IMR-90 (cell line): ENCODE measurements at regions not wholly inside any gene's neighbourhood (a gene's known extent, or its start where the extent isn't known, plus 50 kb on each side); places are given as distances from the start of the nearest gene placed in this dataset.

Experiments used
- ATAC-seq: fragments of 200-7000 bp; cut with Tn5 transposase; 2 replicates; pipeline ENCODE4 v1.9.1; 2020; ENCODE audit warnings: low read depth, mild to moderate bottlenecking, moderate library complexity
- BruUV-seq: library from RNA; stranded (reverse); fragments of 400-500 nt; replicated peaks from 2 replicates; lab custom pipeline; 2021; lab: Mats Ljungman, UMichigan
- CTCF ChIA-PET: fragments of 300-600 bp; formaldehyde crosslinking; extraction: SDS; loops from one replicate; lab custom pipeline; 2021; ENCODE audit warnings: antibody characterized with exemption; lab: Yijun Ruan, JAX
- POLR2A ChIA-PET: fragments of 300-600 bp; sonication (Branson Sonifier 250); formaldehyde crosslinking; loops from one replicate; lab custom pipeline; 2022; ENCODE audit warnings: antibody characterized with exemption; ENCODE audit not compliant: unreplicated experiment; lab: Charles Lee
- DNase-seq: peaks from one replicate; pipeline ENCODE4 v3.0.0; 2013
- H2AFZ ChIP-seq: replicated peaks from 2 replicates; pipeline ENCODE3; 2013; ENCODE audit warnings: low read length, mild to moderate bottlenecking; ENCODE audit not compliant: poor library complexity
- H2AK5ac ChIP-seq: 2 replicates; pipeline ENCODE4 v1.6.1; 2013; ENCODE audit warnings: low read depth, low read length, inconsistent platforms
- H2AK9ac ChIP-seq: replicated peaks from 2 replicates; pipeline ENCODE3; 2013; ENCODE audit warnings: mild to moderate bottlenecking, low read depth, low read length, moderate library complexity; ENCODE audit not compliant: poor library complexity
- H2BK120ac ChIP-seq: 2 replicates; pipeline ENCODE4 v1.6.1; 2013; ENCODE audit warnings: low read depth, low read length, inconsistent platforms
- H2BK15ac ChIP-seq: 3 replicates; pipeline ENCODE4 v1.6.1; 2013; ENCODE audit warnings: low read depth, low read length, inconsistent platforms
- H2BK20ac ChIP-seq: 2 replicates; pipeline ENCODE4 v1.6.1; 2013; ENCODE audit warnings: low read depth, mild to moderate bottlenecking, inconsistent platforms, low read length, moderate library complexity
- H2BK5ac ChIP-seq: 2 replicates; pipeline ENCODE4 v1.6.1; 2013; ENCODE audit warnings: mild to moderate bottlenecking, low read depth, low read length, inconsistent platforms; ENCODE audit not compliant: poor library complexity, severe bottlenecking
- H3K14ac ChIP-seq: replicated peaks from 2 replicates; pipeline ENCODE4 v1.6.1; 2013; ENCODE audit warnings: low read depth, low read length, inconsistent platforms
- H3K18ac ChIP-seq: 2 replicates; pipeline ENCODE4 v1.6.1; 2013; ENCODE audit warnings: low read depth, low read length, control low read depth
- H3K23ac ChIP-seq: 2 replicates; pipeline ENCODE4 v1.6.1; 2013; ENCODE audit warnings: low read depth, low read length, inconsistent platforms
- H3K27ac ChIP-seq: 2 replicates; pipeline ENCODE4 v1.5.1; 2013; ENCODE audit warnings: mild to moderate bottlenecking, control low read depth, low read length; ENCODE audit not compliant: insufficient read depth
- H3K27me3 ChIP-seq: 2 replicates; pipeline ENCODE4 v1.6.1; 2013; ENCODE audit warnings: low read length; ENCODE audit not compliant: control insufficient read depth, insufficient read depth
- H3K36me3 ChIP-seq: 2 replicates; pipeline ENCODE4 v1.6.1; 2013; ENCODE audit warnings: low read length, mixed read lengths; ENCODE audit not compliant: control insufficient read depth, insufficient read depth
- H3K4ac ChIP-seq: 2 replicates; pipeline ENCODE4 v1.6.1; 2013; ENCODE audit warnings: low read depth, low read length, inconsistent platforms
- H3K4me1 ChIP-seq: 2 replicates; pipeline ENCODE4 v1.6.1; 2013; ENCODE audit warnings: low read length, mixed read lengths; ENCODE audit not compliant: control insufficient read depth, insufficient read depth
- H3K4me2 ChIP-seq: 2 replicates; pipeline ENCODE4 v1.6.1; 2013; ENCODE audit warnings: low read depth, mild to moderate bottlenecking, control low read depth, low read length, moderate library complexity
- H3K4me3 ChIP-seq: 2 replicates; pipeline ENCODE4 v1.5.1; 2013; ENCODE audit warnings: low read depth, mild to moderate bottlenecking, control low read depth, low read length, moderate library complexity; ENCODE audit not compliant: insufficient read depth
- H3K56ac ChIP-seq: 2 replicates; pipeline ENCODE4 v1.6.1; 2013; ENCODE audit warnings: low read length, inconsistent platforms; ENCODE audit not compliant: insufficient read depth; ENCODE audit errors: extremely low read depth
- H3K79me1 ChIP-seq, 2 experiments: 2 replicates each; pipeline ENCODE4 v1.6.1; 2013; ENCODE audit warnings: low read length in 2 of 2, inconsistent platforms in 1 of 2, low read depth in 1 of 2
- H3K9ac ChIP-seq: 2 replicates; pipeline ENCODE4 v1.6.1; 2013; ENCODE audit warnings: low read depth, low read length, control low read depth
- H3K9me1 ChIP-seq: 2 replicates; pipeline ENCODE4 v1.6.1; 2013; ENCODE audit warnings: low read length, inconsistent platforms; ENCODE audit not compliant: insufficient read depth
- H3K9me3 ChIP-seq: 2 replicates; pipeline ENCODE4 v1.6.1; 2013; ENCODE audit warnings: low read length; ENCODE audit not compliant: control insufficient read depth, insufficient read depth
- H4K20me1 ChIP-seq: 2 replicates; pipeline ENCODE4 v1.6.1; 2013; ENCODE audit warnings: low read length, inconsistent platforms; ENCODE audit not compliant: insufficient read depth
- H4K5ac ChIP-seq: 2 replicates; pipeline ENCODE4 v1.6.1; 2013; ENCODE audit warnings: mild to moderate bottlenecking, low read depth, low read length, control low read depth
- H4K8ac ChIP-seq, 2 experiments: 2 replicates each; pipeline ENCODE4 v1.6.1; 2013; ENCODE audit warnings: low read depth in 2 of 2, low read length in 2 of 2, control low read depth in 1 of 2, inconsistent platforms in 1 of 2
- H4K91ac ChIP-seq: 2 replicates; pipeline ENCODE4 v1.6.1; 2013; ENCODE audit warnings: low read depth, low read length, inconsistent platforms; ENCODE audit not compliant: insufficient read depth
- CHD1 ChIP-seq: IDR thresholded peaks from 2 replicates; pipeline ENCODE4 v1.6.1; 2012; ENCODE audit warnings: low read depth, low read length, improper control_type of control experiment
- MAFK ChIP-seq: IDR thresholded peaks from 2 replicates; pipeline ENCODE4 v1.6.1; 2012; ENCODE audit warnings: low read depth, low read length, improper control_type of control experiment
- MAZ ChIP-seq: IDR thresholded peaks from 2 replicates; pipeline ENCODE4 v1.6.1; 2012; ENCODE audit warnings: low read depth, mild to moderate bottlenecking, low read length, improper control_type of control experiment, moderate library complexity, borderline replicate concordance
- NFE2L2 ChIP-seq: fragments of 150-350 bp; IDR thresholded peaks from 2 replicates; pipeline ENCODE4 v1.6.1; 2016; ENCODE audit warnings: low read depth, mild to moderate bottlenecking, low read length
- SMC3 ChIP-seq: fragments of 150-350 bp; IDR thresholded peaks from 2 replicates; pipeline ENCODE4 v1.6.1; 2016; ENCODE audit warnings: low read depth, mild to moderate bottlenecking, antibody characterized with exemption, low read length, moderate library complexity
- whole genome bisulfite sequencing, 2 experiments: methylation state at CpG; one replicate each; pipeline versions ENCODE4 v1.1.5 to v1.1.7; 2013; ENCODE audit warnings: missing lambda C conversion rate in 2 of 2; ENCODE audit not compliant: insufficient read length in 1 of 2; ENCODE audit errors: extremely low coverage in 2 of 2; 5-methylcytosine and 5-hydroxymethylcytosine counted together
- dilution Hi-C: fragments of 300-500 bp; cut with HindIII; formaldehyde crosslinking; loops from one replicate; pipeline ENCODE4 v1.14.3; 2018; ENCODE audit warnings: low sequenced_read_pairs; ENCODE audit not compliant: unreplicated experiment
- in situ Hi-C: fragments of 300-500 bp; cut with MboI; formaldehyde crosslinking; loops from 3 replicates; pipeline ENCODE4 v1.14.3; 2019; ENCODE audit warnings: low sequenced_read_pairs, inconsistent platforms, mixed read lengths
- intact Hi-C: fragments of 100-400 bp; cut with micrococcal nuclease; formaldehyde crosslinking; loops from 2 replicates; pipeline ENCODE4 v1.10.0; 2022
- TF ChIP-seq, protein P1 (sequence below): fragments of 150-350 bp; IDR thresholded peaks from 2 replicates; pipeline ENCODE4 v1.6.1; 2016; ENCODE audit warnings: low read depth, mild to moderate bottlenecking, low read length, moderate library complexity, borderline replicate concordance

DNA sequence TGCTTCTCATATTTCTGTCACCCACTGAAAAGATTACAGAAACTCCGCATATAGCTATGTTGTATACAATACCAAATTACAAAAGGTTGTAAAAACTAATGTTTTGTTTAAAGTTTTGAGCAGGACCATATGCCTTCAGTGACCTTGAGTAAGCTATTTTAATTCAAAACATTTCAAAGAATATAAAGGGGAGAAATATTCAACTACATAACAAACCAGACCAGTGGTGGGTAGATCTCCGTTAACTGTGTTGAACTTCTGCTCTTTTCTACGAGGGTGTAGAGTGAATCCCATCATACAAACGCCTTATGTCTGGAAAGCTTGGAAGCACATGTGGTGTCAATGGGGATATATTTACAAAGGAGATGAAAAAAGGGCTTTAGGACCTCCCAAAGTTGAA, 68.4 kb upstream of the NR2F2 start:
- H3K9me3 ChIP-seq, result no peaks in the 10 kb centered on the region
- no peak overlapping the region for H3K4me3 ChIP-seq
- CTCF ChIA-PET, result no interaction called here
- intact Hi-C loops, result no loop called here
- H3K14ac ChIP-seq, result no peak overlapping the region
- dilution Hi-C loops, result no loop called here
- no peaks in the 10 kb centered on the region for H3K36me3 ChIP-seq
- TF ChIP-seq NFE2L2 (no peak), SMC3 (no peak), MAZ (no peak), CHD1 (no peak), MAFK (no peak)
- TF ChIP-seq, protein P1, sequence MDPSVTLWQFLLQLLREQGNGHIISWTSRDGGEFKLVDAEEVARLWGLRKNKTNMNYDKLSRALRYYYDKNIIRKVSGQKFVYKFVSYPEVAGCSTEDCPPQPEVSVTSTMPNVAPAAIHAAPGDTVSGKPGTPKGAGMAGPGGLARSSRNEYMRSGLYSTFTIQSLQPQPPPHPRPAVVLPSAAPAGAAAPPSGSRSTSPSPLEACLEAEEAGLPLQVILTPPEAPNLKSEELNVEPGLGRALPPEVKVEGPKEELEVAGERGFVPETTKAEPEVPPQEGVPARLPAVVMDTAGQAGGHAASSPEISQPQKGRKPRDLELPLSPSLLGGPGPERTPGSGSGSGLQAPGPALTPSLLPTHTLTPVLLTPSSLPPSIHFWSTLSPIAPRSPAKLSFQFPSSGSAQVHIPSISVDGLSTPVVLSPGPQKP, result no peak
- in situ Hi-C loops, result no loop called here
- ATAC-seq (peak; percentile 49), DNase-seq (peak; percentile 25)
- H4K5ac ChIP-seq, result no peak overlapping the region
- no peak overlapping the region for H2AK5ac ChIP-seq
- no peaks in the 10 kb centered on the region for H3K9me1 ChIP-seq
- no peak overlapping the region for H3K23ac ChIP-seq
- H4K8ac ChIP-seq, result no peak overlapping the region
- H3K9ac ChIP-seq, result no peak overlapping the region
- H2AFZ ChIP-seq, result no peak overlapping the region
- H3K79me1 ChIP-seq, result no peaks in the 10 kb centered on the region
- H4K20me1 ChIP-seq, result no peaks in the 10 kb centered on the region
- no peak overlapping the region for H2BK15ac ChIP-seq
- peak overlapping the region; percentile 19; the same call in 1 of the 2 replicates for H3K27ac ChIP-seq
- H3K18ac ChIP-seq, result peak overlapping the region; percentile 35
- no peaks in the 10 kb centered on the region for H3K27me3 ChIP-seq
- H3K56ac ChIP-seq, result no peak overlapping the region
- H2AK9ac ChIP-seq, result no peak overlapping the region
- H3K4me1 ChIP-seq, result peaks cover 14% of the 10 kb centered on the region
- WGBS, 2 experiments, result no CpG with 5 or more reads among the region's 4 CpGs
- no peak overlapping the region for H2BK120ac ChIP-seq
- no TSS peak for BruUV-seq
- 0 out of 2 replicates have a peak overlapping the region, but pooled peaks have one; percentile 57 for H3K4ac ChIP-seq
- POLR2A ChIA-PET, result no interaction called here
- no peak overlapping the region for H2BK20ac ChIP-seq
- peak overlapping the region; percentile 56 for H3K4me2 ChIP-seq
- no peak overlapping the region for H4K91ac ChIP-seq
- H2BK5ac ChIP-seq, result no peak overlapping the region
